Esophagus squamous epithelium (tissue), 4 donors: ENCODE measurements at regions not wholly inside any gene's neighbourhood (a gene's known extent, or its start where the extent isn't known, plus 50 kb on each side); places are given as distances from the start of the nearest gene placed in this dataset.

Source experiments
- POLR2A ChIP-seq, 4 donors: fragments of 450-650 bp; IDR thresholded peaks; one replicate each; pipeline ENCODE4 v1.6.1; 2017; ENCODE audit warnings: antibody characterized with exemption in 4 of 4, mild to moderate bottlenecking in 4 of 4, moderate library complexity in 3 of 4
- TF ChIP-seq, protein P1 (sequence below), 6 experiments: fragments of 450-650 bp in 4 of 6; fragments of 200-600 bp in 2 of 6; sonication (generic) in 2 of 6; IDR thresholded peaks; one replicate each; pipeline ENCODE4 v1.5.1; 2016 to 2019; ENCODE audit warnings: antibody characterized with exemption in 6 of 6, mild to moderate bottlenecking in 4 of 6, moderate library complexity in 4 of 6

DNA sequence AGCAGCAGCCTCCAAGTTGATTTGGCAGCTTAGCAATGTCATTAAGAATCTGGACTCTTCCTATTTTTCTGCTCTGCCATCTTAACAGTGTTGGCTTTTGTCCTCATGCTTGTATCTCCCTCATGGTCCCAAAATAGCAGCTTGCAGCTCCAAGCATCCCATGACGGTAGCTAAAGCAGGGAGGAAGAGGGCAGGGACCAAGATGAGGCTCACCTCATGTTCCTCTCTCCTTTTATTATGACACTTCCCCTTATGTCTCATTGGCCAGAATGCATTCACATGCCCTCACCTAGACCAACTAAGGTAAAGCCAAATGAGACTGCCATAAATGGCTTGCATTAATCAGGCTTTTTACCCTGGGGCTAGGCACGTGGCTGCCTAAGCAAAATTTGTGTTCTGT, 382.4 kb downstream of the SHQ1 start:
- TF ChIP-seq POLR2A (IDR thresholded peaks at IDR 0.05), result no peak
- TF ChIP-seq, protein P1, sequence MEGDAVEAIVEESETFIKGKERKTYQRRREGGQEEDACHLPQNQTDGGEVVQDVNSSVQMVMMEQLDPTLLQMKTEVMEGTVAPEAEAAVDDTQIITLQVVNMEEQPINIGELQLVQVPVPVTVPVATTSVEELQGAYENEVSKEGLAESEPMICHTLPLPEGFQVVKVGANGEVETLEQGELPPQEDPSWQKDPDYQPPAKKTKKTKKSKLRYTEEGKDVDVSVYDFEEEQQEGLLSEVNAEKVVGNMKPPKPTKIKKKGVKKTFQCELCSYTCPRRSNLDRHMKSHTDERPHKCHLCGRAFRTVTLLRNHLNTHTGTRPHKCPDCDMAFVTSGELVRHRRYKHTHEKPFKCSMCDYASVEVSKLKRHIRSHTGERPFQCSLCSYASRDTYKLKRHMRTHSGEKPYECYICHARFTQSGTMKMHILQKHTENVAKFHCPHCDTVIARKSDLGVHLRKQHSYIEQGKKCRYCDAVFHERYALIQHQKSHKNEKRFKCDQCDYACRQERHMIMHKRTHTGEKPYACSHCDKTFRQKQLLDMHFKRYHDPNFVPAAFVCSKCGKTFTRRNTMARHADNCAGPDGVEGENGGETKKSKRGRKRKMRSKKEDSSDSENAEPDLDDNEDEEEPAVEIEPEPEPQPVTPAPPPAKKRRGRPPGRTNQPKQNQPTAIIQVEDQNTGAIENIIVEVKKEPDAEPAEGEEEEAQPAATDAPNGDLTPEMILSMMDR (IDR thresholded peaks at IDR 0.05), result no peak
